ENCODE measurements at regions not wholly inside any gene's neighbourhood (a gene's known extent, or its start where the extent isn't known, plus 50 kb on each side); places are given as distances from the start of the nearest gene placed in this dataset.

DNA sequence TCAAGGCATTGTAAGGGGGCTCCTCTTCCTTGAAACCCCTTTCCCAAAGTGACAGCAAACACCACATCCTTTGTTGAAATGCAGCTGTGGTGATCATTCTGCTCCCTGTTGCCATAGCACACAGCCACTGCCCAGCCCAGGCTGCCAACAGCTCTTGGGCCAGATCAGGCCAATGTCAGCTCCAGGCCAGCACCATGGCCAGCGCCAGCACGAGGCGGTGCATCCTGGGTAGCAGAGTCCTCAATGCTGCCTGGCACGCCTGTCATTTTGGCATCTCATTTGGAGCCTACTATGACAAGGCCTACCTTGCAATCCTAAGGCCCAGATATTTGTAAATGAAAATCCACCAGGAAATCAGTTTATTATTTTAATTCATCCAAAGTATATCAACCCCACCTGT, 390.6 kb downstream of the DNAH5 start:
- Histone ChIP-seq H4K20me1 (ENCODE audit: insufficient read depth, low read depth, low read length) (no peaks in the 10 kb centered on the region), H3K27ac (ENCODE audit: low read length) (no peak overlapping the region), H3K36me3 (ENCODE audit: insufficient read depth, low read length) (no peaks in the 10 kb centered on the region), H3K4me2 (ENCODE audit: low read depth, low read length, poor library complexity, severe bottlenecking) (no peak overlapping the region), H3K79me2 (ENCODE audit: low read length) (no peaks in the 10 kb centered on the region), H3K4me3 (ENCODE audit: low read length) (no peak overlapping the region), H3K9me2 (replicated peaks; ENCODE audit: insufficient read depth, low read length) (no peaks in the 10 kb centered on the region), H3K9ac (ENCODE audit: low read length) (no peak overlapping the region), H2AFZ (ENCODE audit: low read length) (no peak overlapping the region), H3K9me3 (ENCODE audit: low read length) (peaks cover 24% of the 10 kb centered on the region), H3K4me1 (ENCODE audit: low read length) (no peaks in the 10 kb centered on the region), H3K27me3 (ENCODE audit: low read length) (no peaks in the 10 kb centered on the region)
- no peak for DNase-seq

DNA sequence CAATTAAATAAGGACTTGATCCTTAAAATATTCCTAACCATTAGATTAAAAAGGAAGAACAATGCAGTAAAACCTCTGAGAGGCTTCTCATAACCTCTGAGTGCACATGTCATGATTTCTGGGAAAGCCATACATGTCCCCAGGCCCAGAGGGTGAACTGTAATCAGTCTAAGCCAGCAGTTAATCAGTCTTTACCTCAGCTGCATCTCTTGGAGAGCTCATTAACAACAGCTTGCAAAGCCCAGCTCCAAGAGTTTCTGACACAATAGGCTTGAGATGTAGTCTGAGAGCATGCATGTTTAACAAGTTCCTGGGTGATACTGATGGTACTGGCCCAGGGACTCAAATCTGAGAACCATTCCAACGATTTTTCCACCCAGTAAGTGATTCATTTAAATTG, 392.1 kb downstream of the DNAH5 start:
- no peak overlapping the region for H3K9ac ChIP-seq (ENCODE audit: low read length)
- H3K4me1 ChIP-seq (ENCODE audit: low read length) = no peaks in the 10 kb centered on the region
- no peaks in the 10 kb centered on the region for H3K9me2 ChIP-seq (replicated peaks; ENCODE audit: insufficient read depth, low read length)
- no peak overlapping the region for H3K4me2 ChIP-seq (ENCODE audit: low read depth, low read length, poor library complexity, severe bottlenecking)
- no peaks in the 10 kb centered on the region for H3K27me3 ChIP-seq (ENCODE audit: low read length)
- H3K4me3 ChIP-seq (ENCODE audit: low read length) = no peak overlapping the region
- no peaks in the 10 kb centered on the region for H3K79me2 ChIP-seq (ENCODE audit: low read length)
- H2AFZ ChIP-seq (ENCODE audit: low read length) = no peak overlapping the region
- no peak overlapping the region for H3K27ac ChIP-seq (ENCODE audit: low read length)
- peaks cover 27% of the 10 kb centered on the region for H3K9me3 ChIP-seq (ENCODE audit: low read length)
- no peak for DNase-seq
- no peaks in the 10 kb centered on the region for H4K20me1 ChIP-seq (ENCODE audit: insufficient read depth, low read depth, low read length)
- no peaks in the 10 kb centered on the region for H3K36me3 ChIP-seq (ENCODE audit: insufficient read depth, low read length)

DNA sequence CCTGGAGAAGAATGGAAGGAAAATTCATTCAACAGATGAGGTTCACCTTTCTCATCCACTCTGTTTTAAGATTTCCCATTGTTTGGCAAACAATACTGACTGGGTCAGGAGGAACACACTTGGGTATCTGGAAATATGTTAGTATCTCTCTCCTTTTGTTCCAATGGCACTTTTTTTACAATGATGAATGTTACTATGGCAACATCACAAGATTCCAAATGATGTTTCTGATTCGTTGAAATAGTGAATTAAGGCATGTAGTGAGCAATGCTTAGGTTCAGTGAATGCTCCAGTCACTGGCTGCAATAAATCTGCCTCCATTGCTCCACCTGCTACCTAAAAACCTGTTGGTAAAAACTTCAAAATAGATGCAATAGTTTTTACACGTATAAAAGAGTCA, 392.8 kb downstream of the DNAH5 start:
- no peak overlapping the region for H3K9ac ChIP-seq (ENCODE audit: low read length)
- H3K4me3 ChIP-seq (ENCODE audit: low read length) = no peak overlapping the region
- H3K27me3 ChIP-seq (ENCODE audit: low read length) = no peaks in the 10 kb centered on the region
- no peaks in the 10 kb centered on the region for H3K9me2 ChIP-seq (replicated peaks; ENCODE audit: insufficient read depth, low read length)
- no peak overlapping the region for H3K4me2 ChIP-seq (ENCODE audit: low read depth, low read length, poor library complexity, severe bottlenecking)
- H3K36me3 ChIP-seq (ENCODE audit: insufficient read depth, low read length) = no peaks in the 10 kb centered on the region
- no peak for DNase-seq
- no peak overlapping the region for H3K27ac ChIP-seq (ENCODE audit: low read length)
- H3K79me2 ChIP-seq (ENCODE audit: low read length) = no peaks in the 10 kb centered on the region
- H3K9me3 ChIP-seq (ENCODE audit: low read length) = peaks cover 23% of the 10 kb centered on the region
- no peaks in the 10 kb centered on the region for H3K4me1 ChIP-seq (ENCODE audit: low read length)
- no peaks in the 10 kb centered on the region for H4K20me1 ChIP-seq (ENCODE audit: insufficient read depth, low read depth, low read length)
- H2AFZ ChIP-seq (ENCODE audit: low read length) = no peak overlapping the region

DNA sequence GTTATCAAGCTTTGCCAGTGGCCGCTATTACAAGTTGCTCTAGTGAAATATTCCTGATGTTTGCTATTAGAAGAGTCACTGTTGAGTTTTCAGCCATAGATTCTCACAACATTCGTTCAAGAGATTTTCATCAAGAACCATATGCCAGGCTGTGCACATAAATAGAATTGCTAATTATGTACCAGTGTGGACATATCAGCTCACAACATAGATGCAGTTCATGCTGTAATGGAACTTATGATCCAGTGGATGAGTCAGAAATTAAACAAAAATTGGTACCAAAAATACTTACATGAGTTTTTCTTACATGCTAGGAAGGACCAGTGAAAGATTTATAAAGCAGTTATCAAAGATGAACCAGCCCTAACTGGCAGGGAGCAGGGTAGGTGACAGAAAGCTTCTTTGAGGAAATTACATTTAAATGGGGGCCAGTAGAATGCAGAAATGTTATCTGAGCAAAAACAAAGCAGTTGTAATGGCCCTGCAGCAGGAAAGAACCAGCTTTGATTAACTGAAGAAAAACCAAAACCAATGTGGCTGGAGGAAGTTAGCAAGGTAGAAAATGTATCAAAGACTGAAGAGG, 404.2 kb downstream of the DNAH5 start:
- no peak for DNase-seq
- no peaks in the 10 kb centered on the region for H3K4me1 ChIP-seq (ENCODE audit: low read length)
- H3K9me2 ChIP-seq (replicated peaks; ENCODE audit: insufficient read depth, low read length) = no peaks in the 10 kb centered on the region
- H3K9me3 ChIP-seq (ENCODE audit: low read length) = peaks cover 44% of the 10 kb centered on the region
- H3K4me2 ChIP-seq (ENCODE audit: low read depth, low read length, poor library complexity, severe bottlenecking) = no peak overlapping the region
- no peak overlapping the region for H3K9ac ChIP-seq (ENCODE audit: low read length)
- H2AFZ ChIP-seq (ENCODE audit: low read length) = no peak overlapping the region
- no peak overlapping the region for H3K4me3 ChIP-seq (ENCODE audit: low read length)
- no peaks in the 10 kb centered on the region for H3K27me3 ChIP-seq (ENCODE audit: low read length)
- H3K36me3 ChIP-seq (ENCODE audit: insufficient read depth, low read length) = no peaks in the 10 kb centered on the region
- no peak overlapping the region for H3K27ac ChIP-seq (ENCODE audit: low read length)
- no peaks in the 10 kb centered on the region for H3K79me2 ChIP-seq (ENCODE audit: low read length)
- H4K20me1 ChIP-seq (ENCODE audit: insufficient read depth, low read depth, low read length) = no peaks in the 10 kb centered on the region

DNA sequence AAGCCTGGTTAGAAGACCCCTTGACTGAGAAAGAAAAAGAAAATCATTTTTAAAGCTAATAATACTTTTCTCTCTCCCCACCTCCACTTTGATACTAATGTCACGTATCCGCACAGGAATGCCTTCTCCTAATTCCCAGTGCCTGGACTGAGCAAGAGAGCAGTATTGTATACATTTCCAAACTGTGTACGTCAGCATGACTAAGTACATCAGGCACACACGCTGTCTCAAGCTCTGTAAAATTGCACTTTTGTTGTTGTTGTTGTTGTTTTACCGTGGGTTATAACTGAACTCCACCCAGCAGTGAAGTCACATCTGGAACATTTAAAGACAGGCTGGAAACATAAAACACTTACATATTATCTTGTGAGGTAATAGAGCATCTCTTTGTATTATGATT, 407.6 kb downstream of the DNAH5 start:
- H3K4me3 ChIP-seq (ENCODE audit: low read length) = no peak overlapping the region
- H3K9me3 ChIP-seq (ENCODE audit: low read length) = peaks cover 46% of the 10 kb centered on the region
- no peaks in the 10 kb centered on the region for H3K9me2 ChIP-seq (replicated peaks; ENCODE audit: insufficient read depth, low read length)
- no peak overlapping the region for H2AFZ ChIP-seq (ENCODE audit: low read length)
- H3K9ac ChIP-seq (ENCODE audit: low read length) = no peak overlapping the region
- no peaks in the 10 kb centered on the region for H3K79me2 ChIP-seq (ENCODE audit: low read length)
- DNase-seq = no peak
- no peak overlapping the region for H3K4me2 ChIP-seq (ENCODE audit: low read depth, low read length, poor library complexity, severe bottlenecking)
- no peaks in the 10 kb centered on the region for H3K27me3 ChIP-seq (ENCODE audit: low read length)
- no peak overlapping the region for H3K27ac ChIP-seq (ENCODE audit: low read length)
- H3K4me1 ChIP-seq (ENCODE audit: low read length) = no peaks in the 10 kb centered on the region
- H3K36me3 ChIP-seq (ENCODE audit: insufficient read depth, low read length) = no peaks in the 10 kb centered on the region
- no peaks in the 10 kb centered on the region for H4K20me1 ChIP-seq (ENCODE audit: insufficient read depth, low read depth, low read length)

DNA sequence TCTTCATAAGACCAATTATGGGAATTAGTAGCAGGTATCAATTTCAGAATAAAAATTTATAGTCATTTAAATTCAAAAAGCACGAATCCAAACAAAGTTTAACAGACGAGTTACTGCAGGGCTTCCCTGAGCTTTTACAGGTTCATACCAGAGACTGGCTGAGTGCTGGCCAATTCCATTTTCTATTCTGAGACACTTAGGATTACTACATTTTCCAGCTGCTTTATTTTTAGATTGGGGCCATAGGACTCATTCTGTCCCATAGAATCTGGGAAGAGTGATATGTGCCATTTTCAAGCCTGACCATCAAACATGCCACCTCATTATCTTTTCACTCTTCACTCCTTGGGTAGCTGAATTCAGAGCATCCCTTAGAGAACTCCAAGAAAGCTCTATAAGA, 410.7 kb downstream of the DNAH5 start:
- peaks cover 29% of the 10 kb centered on the region for H3K9me3 ChIP-seq (ENCODE audit: low read length)
- no peak for DNase-seq
- H4K20me1 ChIP-seq (ENCODE audit: insufficient read depth, low read depth, low read length) = no peaks in the 10 kb centered on the region
- no peak overlapping the region for H3K4me3 ChIP-seq (ENCODE audit: low read length)
- no peaks in the 10 kb centered on the region for H3K9me2 ChIP-seq (replicated peaks; ENCODE audit: insufficient read depth, low read length)
- H3K36me3 ChIP-seq (ENCODE audit: insufficient read depth, low read length) = no peaks in the 10 kb centered on the region
- no peak overlapping the region for H2AFZ ChIP-seq (ENCODE audit: low read length)
- H3K27me3 ChIP-seq (ENCODE audit: low read length) = no peaks in the 10 kb centered on the region
- H3K79me2 ChIP-seq (ENCODE audit: low read length) = no peaks in the 10 kb centered on the region
- no peak overlapping the region for H3K4me2 ChIP-seq (ENCODE audit: low read depth, low read length, poor library complexity, severe bottlenecking)
- H3K27ac ChIP-seq (ENCODE audit: low read length) = no peak overlapping the region
- H3K4me1 ChIP-seq (ENCODE audit: low read length) = no peaks in the 10 kb centered on the region
- no peak overlapping the region for H3K9ac ChIP-seq (ENCODE audit: low read length)

DNA sequence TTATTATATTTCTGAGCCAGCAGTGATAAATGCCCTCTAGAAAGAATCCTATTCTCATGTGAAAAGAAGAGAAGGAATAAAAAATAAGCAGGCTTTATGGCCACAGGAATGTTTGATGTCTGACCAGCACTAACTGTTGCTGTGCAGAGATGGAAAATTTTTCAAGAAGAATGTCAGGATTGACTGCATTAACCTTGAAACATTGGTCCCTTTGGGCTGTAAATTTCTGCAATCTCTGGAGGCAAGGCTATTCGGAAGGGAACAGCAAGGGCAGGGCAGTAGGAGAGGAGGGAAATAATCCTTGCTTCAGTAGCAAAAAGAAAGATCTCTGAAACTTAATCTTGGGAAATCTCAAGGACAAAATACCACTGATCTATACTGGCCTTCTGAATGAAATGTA, 415.2 kb downstream of the DNAH5 start:
- DNase-seq = no peak
- H3K4me2 ChIP-seq (ENCODE audit: low read depth, low read length, poor library complexity, severe bottlenecking) = no peak overlapping the region

DNA sequence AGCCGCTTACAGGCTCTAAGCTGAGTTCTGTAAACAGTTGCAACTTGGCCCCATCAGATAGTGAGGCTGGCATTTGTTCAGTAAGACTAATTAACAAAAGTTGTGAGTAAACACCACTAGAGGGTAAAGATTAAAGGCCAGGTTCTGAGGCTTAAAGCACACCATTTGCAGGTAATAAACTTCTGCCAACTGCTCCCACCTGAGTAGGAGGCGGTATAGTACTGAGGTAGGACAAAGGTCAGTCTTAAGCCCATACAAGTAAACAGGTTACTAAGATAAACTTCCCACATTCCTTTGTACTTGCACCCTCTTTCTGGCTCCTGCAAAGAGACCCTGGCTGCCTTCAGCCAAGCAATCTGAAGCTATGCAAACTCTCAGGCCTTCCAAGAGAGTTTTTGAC, 419.6 kb downstream of the DNAH5 start:
- no peak overlapping the region for H2AFZ ChIP-seq (ENCODE audit: low read length)
- H3K9ac ChIP-seq (ENCODE audit: low read length) = no peak overlapping the region
- no peaks in the 10 kb centered on the region for H3K79me2 ChIP-seq (ENCODE audit: low read length)
- H3K27me3 ChIP-seq (ENCODE audit: low read length) = no peaks in the 10 kb centered on the region
- peaks cover 5% of the 10 kb centered on the region; the same call in 1 of the 2 replicates for H3K9me3 ChIP-seq (ENCODE audit: low read length)
- H3K27ac ChIP-seq (ENCODE audit: low read length) = no peak overlapping the region
- no peaks in the 10 kb centered on the region for H4K20me1 ChIP-seq (ENCODE audit: insufficient read depth, low read depth, low read length)
- H3K9me2 ChIP-seq (replicated peaks; ENCODE audit: insufficient read depth, low read length) = no peaks in the 10 kb centered on the region
- H3K4me3 ChIP-seq (ENCODE audit: low read length) = no peak overlapping the region
- H3K36me3 ChIP-seq (ENCODE audit: insufficient read depth, low read length) = no peaks in the 10 kb centered on the region
- no peak for DNase-seq
- no peak overlapping the region for H3K4me2 ChIP-seq (ENCODE audit: low read depth, low read length, poor library complexity, severe bottlenecking)
- H3K4me1 ChIP-seq (ENCODE audit: low read length) = no peaks in the 10 kb centered on the region

More for the DNA sequence above, 415.2 kb downstream of the DNAH5 start:
- Histone ChIP-seq H3K27ac (ENCODE audit: low read length) (no peak overlapping the region), H3K9me3 (ENCODE audit: low read length) (peaks cover 8% of the 10 kb centered on the region), H3K9me2 (replicated peaks; ENCODE audit: insufficient read depth, low read length) (no peaks in the 10 kb centered on the region), H3K4me1 (ENCODE audit: low read length) (no peaks in the 10 kb centered on the region), H3K79me2 (ENCODE audit: low read length) (no peaks in the 10 kb centered on the region), H4K20me1 (ENCODE audit: insufficient read depth, low read depth, low read length) (no peaks in the 10 kb centered on the region), H2AFZ (ENCODE audit: low read length) (no peak overlapping the region), H3K36me3 (ENCODE audit: insufficient read depth, low read length) (no peaks in the 10 kb centered on the region), H3K4me3 (ENCODE audit: low read length) (no peak overlapping the region), H3K27me3 (ENCODE audit: low read length) (no peaks in the 10 kb centered on the region), H3K9ac (ENCODE audit: low read length) (no peak overlapping the region)

DNA sequence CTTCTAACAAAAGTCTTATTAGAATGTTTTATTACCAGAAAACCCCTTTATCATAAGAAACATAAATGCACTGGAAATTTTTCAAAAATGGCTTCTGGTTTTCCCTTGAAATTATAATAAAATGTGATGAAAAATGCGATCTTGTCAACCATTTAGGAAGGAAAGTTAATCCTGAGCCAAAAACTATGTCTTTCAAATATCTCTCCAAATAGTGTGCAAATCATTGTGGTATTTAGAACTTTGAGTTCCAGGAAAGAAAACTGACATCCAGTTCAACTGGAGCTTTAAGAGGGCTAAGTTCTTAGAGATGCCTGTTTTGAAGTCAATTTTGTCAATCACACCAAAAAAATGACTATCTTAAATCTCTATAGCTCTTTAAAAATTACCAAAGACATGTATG, 425.4 kb downstream of the DNAH5 start:
- Histone ChIP-seq H3K4me1 (ENCODE audit: low read length) (no peaks in the 10 kb centered on the region), H4K20me1 (ENCODE audit: insufficient read depth, low read depth, low read length) (no peaks in the 10 kb centered on the region), H3K4me3 (ENCODE audit: low read length) (no peak overlapping the region), H3K9me3 (ENCODE audit: low read length) (peaks cover 13% of the 10 kb centered on the region), H3K9me2 (replicated peaks; ENCODE audit: insufficient read depth, low read length) (no peaks in the 10 kb centered on the region), H3K4me2 (ENCODE audit: low read depth, low read length, poor library complexity, severe bottlenecking) (no peak overlapping the region), H3K9ac (ENCODE audit: low read length) (no peak overlapping the region), H3K27me3 (ENCODE audit: low read length) (no peaks in the 10 kb centered on the region), H2AFZ (ENCODE audit: low read length) (no peak overlapping the region), H3K79me2 (ENCODE audit: low read length) (no peaks in the 10 kb centered on the region), H3K36me3 (ENCODE audit: insufficient read depth, low read length) (no peaks in the 10 kb centered on the region), H3K27ac (ENCODE audit: low read length) (no peak overlapping the region)
- DNase-seq = no peak

All from Karpas-422 (cell line).